HG03139 (cell line): ENCODE measurements at regions not wholly inside any gene's neighbourhood (a gene's known extent, or its start where the extent isn't known, plus 50 kb on each side); places are given as distances from the start of the nearest gene placed in this dataset.
A peak's percentile ranks its signal among the peaks of the same experiment; 100 is the strongest.

Experiments
- ATAC-seq: cut with Tn5 transposase; IDR thresholded peaks from one replicate; pipeline ENCODE4 v1.9.1; 2021; ENCODE audit not compliant: unreplicated experiment

- ATAC-seq = no peak
These were observed 180.4 kb downstream of the SUCNR1 start for GRCh38 chr3:152053866-152054265.

- peak; percentile 58 for ATAC-seq
These were observed 180.9 kb downstream of the SUCNR1 start for GRCh38 chr3:152054315-152054714.

GRCh38 chr3:152056073-152056472 is 182.6 kb downstream of the SUCNR1 start:
- ATAC-seq = no peak

GRCh38 chr3:152056481-152056880 is 183.0 kb downstream of the SUCNR1 start:
- no peak for ATAC-seq

- no peak for ATAC-seq
These were observed 183.5 kb downstream of the SUCNR1 start for GRCh38 chr3:152056987-152057386.

GRCh38 chr3:152058856-152059255 is 185.4 kb downstream of the SUCNR1 start:
- ATAC-seq = no peak

GRCh38 chr3:152060701-152061100 is 187.3 kb downstream of the SUCNR1 start:
- no peak for ATAC-seq

- no peak for ATAC-seq
These were observed 187.9 kb downstream of the SUCNR1 start for GRCh38 chr3:152061296-152061695.

- no peak for ATAC-seq
These were observed 196.4 kb downstream of the SUCNR1 start for GRCh38 chr3:152069871-152070270.

- ATAC-seq = no peak
These were observed 197.4 kb upstream of the MBNL1 start for GRCh38 chr3:152071315-152071714.

- ATAC-seq = no peak
These were observed 196.8 kb upstream of the MBNL1 start for GRCh38 chr3:152071924-152072323.

GRCh38 chr3:152073267-152073666 is 195.5 kb upstream of the MBNL1 start:
- no peak for ATAC-seq

- no peak for ATAC-seq
These were observed 192.6 kb upstream of the MBNL1 start for GRCh38 chr3:152076148-152076547.

- ATAC-seq = no peak
These were observed 188.7 kb upstream of the MBNL1 start for GRCh38 chr3:152079980-152080379.

GRCh38 chr3:152083135-152083534 is 185.6 kb upstream of the MBNL1 start:
- ATAC-seq = no peak

GRCh38 chr3:152084441-152085158 is 184.1 kb upstream of the MBNL1 start:
- ATAC-seq = no peak

GRCh38 chr3:152087153-152087552 is 181.6 kb upstream of the MBNL1 start:
- ATAC-seq = no peak

GRCh38 chr3:152089528-152089927 is 179.2 kb upstream of the MBNL1 start:
- ATAC-seq = no peak

GRCh38 chr3:152091725-152092124 is 177.0 kb upstream of the MBNL1 start:
- no peak for ATAC-seq

- no peak for ATAC-seq
These were observed 174.8 kb upstream of the MBNL1 start for GRCh38 chr3:152093901-152094300.

- no peak for ATAC-seq
These were observed 174.3 kb upstream of the MBNL1 start for GRCh38 chr3:152094406-152094805.

GRCh38 chr3:152095472-152095871 is 173.3 kb upstream of the MBNL1 start:
- no peak for ATAC-seq

- no peak for ATAC-seq
These were observed 172.3 kb upstream of the MBNL1 start for GRCh38 chr3:152096280-152096906.
